ENCODE measurements at regions not wholly inside any gene's neighbourhood (a gene's known extent, or its start where the extent isn't known, plus 50 kb on each side); places are given as distances from the start of the nearest gene placed in this dataset.

DNA sequence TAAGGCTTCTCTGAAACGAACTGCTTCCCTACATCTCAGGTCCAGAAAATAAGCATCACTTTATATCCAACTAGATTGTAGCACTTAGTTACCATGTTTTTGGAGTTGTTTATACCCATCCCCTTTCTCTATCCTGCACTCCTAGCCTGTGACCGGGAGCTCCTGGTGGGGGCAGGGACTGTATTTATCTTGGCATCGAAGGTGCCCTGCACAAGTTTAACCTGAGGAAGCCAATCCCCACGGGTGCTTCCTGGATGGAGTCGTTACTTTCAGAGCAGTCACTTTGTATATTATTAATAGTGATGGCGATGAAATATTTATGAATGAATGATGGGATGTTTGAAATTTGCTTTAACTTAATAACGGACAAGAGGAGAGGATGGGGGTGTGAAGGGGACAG lies 73.9 kb downstream of the KLHDC7A start:
- no peaks in the 10 kb centered on the region for H3K36me3 Mint-ChIP-seq
- H3K4me1 Mint-ChIP-seq, result peaks cover 13% of the 10 kb centered on the region
- H3K27me3 Mint-ChIP-seq (ENCODE audit: low read depth), result peaks cover 77% of the 10 kb centered on the region
- H3K27ac Mint-ChIP-seq, result no peak overlapping the region
- TF ChIP-seq, protein P1, sequence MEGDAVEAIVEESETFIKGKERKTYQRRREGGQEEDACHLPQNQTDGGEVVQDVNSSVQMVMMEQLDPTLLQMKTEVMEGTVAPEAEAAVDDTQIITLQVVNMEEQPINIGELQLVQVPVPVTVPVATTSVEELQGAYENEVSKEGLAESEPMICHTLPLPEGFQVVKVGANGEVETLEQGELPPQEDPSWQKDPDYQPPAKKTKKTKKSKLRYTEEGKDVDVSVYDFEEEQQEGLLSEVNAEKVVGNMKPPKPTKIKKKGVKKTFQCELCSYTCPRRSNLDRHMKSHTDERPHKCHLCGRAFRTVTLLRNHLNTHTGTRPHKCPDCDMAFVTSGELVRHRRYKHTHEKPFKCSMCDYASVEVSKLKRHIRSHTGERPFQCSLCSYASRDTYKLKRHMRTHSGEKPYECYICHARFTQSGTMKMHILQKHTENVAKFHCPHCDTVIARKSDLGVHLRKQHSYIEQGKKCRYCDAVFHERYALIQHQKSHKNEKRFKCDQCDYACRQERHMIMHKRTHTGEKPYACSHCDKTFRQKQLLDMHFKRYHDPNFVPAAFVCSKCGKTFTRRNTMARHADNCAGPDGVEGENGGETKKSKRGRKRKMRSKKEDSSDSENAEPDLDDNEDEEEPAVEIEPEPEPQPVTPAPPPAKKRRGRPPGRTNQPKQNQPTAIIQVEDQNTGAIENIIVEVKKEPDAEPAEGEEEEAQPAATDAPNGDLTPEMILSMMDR (IDR thresholded peaks at IDR 0.05; ENCODE audit: unreplicated experiment), result no peak
- no peak for DNase-seq (ENCODE audit: low spot score in 2 of 2, unreplicated experiment in 2 of 2)
- H3K4me3 Mint-ChIP-seq, result no peak overlapping the region
- no peaks in the 10 kb centered on the region for H3K9me3 Mint-ChIP-seq

DNA sequence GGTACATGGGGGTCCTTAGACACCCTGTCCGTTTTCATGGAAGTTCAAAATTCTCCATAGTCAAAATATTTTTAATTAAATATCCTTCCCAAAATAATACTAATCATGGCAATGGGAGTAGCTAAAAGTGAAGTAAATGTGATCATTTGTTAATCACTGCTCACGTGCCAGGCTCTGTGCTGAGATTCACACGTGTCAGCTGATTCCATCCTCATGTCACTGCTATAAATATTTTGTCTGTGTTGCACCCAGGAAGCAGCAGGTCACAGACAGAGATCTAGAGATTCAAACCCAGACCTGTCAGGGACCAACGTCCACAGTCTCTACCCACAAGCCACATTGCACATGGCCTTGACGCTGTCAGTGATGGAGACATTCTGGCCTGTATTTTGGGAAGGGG lies 74.3 kb downstream of the KLHDC7A start:
- Mint-ChIP-seq H3K36me3 (no peaks in the 10 kb centered on the region), H3K4me3 (no peak overlapping the region), H3K4me1 (peaks cover 13% of the 10 kb centered on the region), H3K9me3 (no peaks in the 10 kb centered on the region), H3K27ac (no peak overlapping the region), H3K27me3 (ENCODE audit: low read depth) (peaks cover 79% of the 10 kb centered on the region)
- DNase-seq (ENCODE audit: low spot score in 2 of 2, unreplicated experiment in 2 of 2), result no peak
- TF ChIP-seq, protein P1 (IDR thresholded peaks at IDR 0.05; ENCODE audit: unreplicated experiment), result no peak

DNA sequence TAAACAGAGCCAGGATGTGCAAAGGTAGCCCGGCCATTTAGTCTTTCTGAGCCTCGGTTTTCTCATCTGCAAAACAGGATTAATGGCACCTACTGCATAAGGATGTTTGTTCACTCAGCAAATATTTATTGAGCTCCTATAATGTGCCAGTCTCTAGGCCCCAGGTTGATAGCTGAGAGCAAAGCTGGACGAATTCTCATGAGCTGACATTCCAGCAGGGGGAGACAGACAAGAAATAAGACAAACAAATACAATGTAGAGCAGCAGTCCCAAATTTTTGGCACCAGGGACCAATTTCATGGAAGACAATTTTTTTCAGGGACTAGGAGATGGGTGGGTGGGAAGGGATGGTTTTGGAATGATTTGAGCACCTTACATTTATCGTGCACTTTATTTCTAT lies 74.3 kb upstream of the PAX7 start:
- peaks cover 81% of the 10 kb centered on the region for H3K27me3 Mint-ChIP-seq (ENCODE audit: low read depth)
- no peaks in the 10 kb centered on the region for H3K36me3 Mint-ChIP-seq
- TF ChIP-seq, protein P1 (IDR thresholded peaks at IDR 0.05; ENCODE audit: unreplicated experiment), result peak; percentile 40
- H3K4me3 Mint-ChIP-seq, result no peak overlapping the region
- H3K27ac Mint-ChIP-seq, result no peak overlapping the region
- no peak for DNase-seq (ENCODE audit: low spot score in 2 of 2, unreplicated experiment in 2 of 2)
- peaks cover 13% of the 10 kb centered on the region for H3K4me1 Mint-ChIP-seq
- no peaks in the 10 kb centered on the region for H3K9me3 Mint-ChIP-seq

DNA sequence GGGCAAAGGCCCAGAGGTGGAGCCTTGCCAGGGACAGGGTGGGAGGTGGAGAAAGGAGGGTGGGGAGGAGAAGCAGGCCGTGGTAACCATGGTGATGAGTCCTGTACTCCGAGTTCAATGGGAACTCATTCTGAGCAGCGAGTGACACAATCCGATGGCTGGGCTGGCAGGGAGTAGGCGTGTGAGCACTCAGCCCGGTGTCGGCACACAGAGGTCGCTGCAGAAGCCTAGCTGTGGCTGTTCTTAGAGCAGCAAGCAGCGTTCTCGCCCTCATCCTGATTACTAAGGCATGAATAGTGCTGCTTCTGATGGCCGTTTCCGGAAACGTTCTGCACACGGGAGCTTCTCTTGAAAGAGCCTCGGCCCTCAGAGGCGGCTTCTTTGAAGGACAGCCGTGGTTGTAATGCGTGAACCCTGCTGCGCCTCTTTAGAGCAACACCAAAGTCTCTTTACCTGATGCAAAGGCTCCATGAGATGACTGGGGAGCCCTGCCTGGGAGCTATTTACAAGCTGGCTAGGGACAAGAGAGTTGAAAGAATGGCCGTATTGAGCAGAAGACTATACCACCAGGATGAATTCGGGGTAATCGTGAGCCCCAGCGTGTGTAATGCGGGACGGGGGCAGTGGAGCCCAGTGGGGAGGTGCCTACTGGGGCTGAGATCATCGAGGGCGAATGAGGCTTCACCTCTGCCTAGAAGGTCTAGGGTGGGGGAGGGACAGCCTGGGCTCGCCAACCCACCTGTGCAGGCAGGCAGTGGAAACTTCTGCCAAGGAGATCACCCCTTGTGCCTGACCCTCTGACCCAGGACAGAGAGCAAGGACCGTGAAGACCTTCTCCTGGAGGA lies 72.8 kb upstream of the PAX7 start:
- H3K27me3 Mint-ChIP-seq (ENCODE audit: low read depth), result peaks cover 75% of the 10 kb centered on the region
- TF ChIP-seq, protein P1 (IDR thresholded peaks at IDR 0.05; ENCODE audit: unreplicated experiment), result no peak
- no peaks in the 10 kb centered on the region for H3K9me3 Mint-ChIP-seq
- no peak for DNase-seq (ENCODE audit: low spot score in 2 of 2, unreplicated experiment in 2 of 2)
- peak overlapping the region; percentile 1 for H3K4me3 Mint-ChIP-seq
- H3K27ac Mint-ChIP-seq, result no peak overlapping the region
- peaks cover 16% of the 10 kb centered on the region for H3K4me1 Mint-ChIP-seq
- H3K36me3 Mint-ChIP-seq, result no peaks in the 10 kb centered on the region

DNA sequence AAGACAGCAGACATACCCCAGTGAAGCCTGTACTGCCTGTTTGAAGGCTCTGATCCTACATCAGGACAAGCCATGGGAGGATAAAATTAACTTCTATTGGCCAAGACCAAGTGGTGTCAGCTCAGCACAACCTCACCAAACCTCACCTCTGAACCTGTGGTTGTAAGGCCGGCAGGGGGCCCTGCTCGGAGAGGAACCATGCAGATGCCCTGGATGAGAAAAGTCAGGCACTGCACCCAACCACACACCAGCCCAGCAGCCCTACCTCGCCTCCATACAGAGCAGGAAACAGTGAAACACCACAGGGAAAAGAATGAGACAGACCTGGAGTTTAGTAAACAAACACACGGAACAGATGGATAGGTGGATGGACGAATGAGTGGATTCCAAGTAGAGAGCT lies 70.0 kb upstream of the PAX7 start:
- H3K27ac Mint-ChIP-seq, result no peak overlapping the region
- H3K4me3 Mint-ChIP-seq, result no peak overlapping the region
- peaks cover 16% of the 10 kb centered on the region for H3K4me1 Mint-ChIP-seq
- H3K27me3 Mint-ChIP-seq (ENCODE audit: low read depth), result peaks cover 72% of the 10 kb centered on the region
- no peaks in the 10 kb centered on the region for H3K9me3 Mint-ChIP-seq
- no peak for DNase-seq (ENCODE audit: low spot score in 2 of 2, unreplicated experiment in 2 of 2)
- H3K36me3 Mint-ChIP-seq, result no peaks in the 10 kb centered on the region
- TF ChIP-seq, protein P1 (IDR thresholded peaks at IDR 0.05; ENCODE audit: unreplicated experiment), result no peak

All from mesothelial cell of epicardium (in vitro differentiated cells).